HEK293 (cell line): ENCODE measurements at regions not wholly inside any gene's neighbourhood (a gene's known extent, or its start where the extent isn't known, plus 50 kb on each side); places are given as distances from the start of the nearest gene placed in this dataset.

Source experiments
- SETDB1 ChIP-seq: IDR thresholded peaks from one replicate; pipeline ENCODE4 v1.6.1; 2017; ENCODE audit warnings: mild to moderate bottlenecking, low read length, moderate library complexity, mixed read lengths; ENCODE audit not compliant: insufficient read length
- ZEB2 ChIP-seq: fragments of 450-650 bp; formaldehyde crosslinking; IDR thresholded peaks from 2 replicates; pipeline ENCODE4 v1.5.1; 2016; ENCODE audit warnings: missing biosample characterization, missing genetic modification characterization
- ZNF239 ChIP-seq: fragments of 450-650 bp; formaldehyde crosslinking; IDR thresholded peaks from 2 replicates; pipeline ENCODE4 v1.5.1; 2016; ENCODE audit warnings: missing biosample characterization, missing genetic modification characterization
- ZNF654 ChIP-seq: fragments of 450-650 bp; formaldehyde crosslinking; IDR thresholded peaks from 2 replicates; pipeline ENCODE4 v1.5.1; 2016; ENCODE audit warnings: low read depth, missing biosample characterization, missing genetic modification characterization
- TF ChIP-seq, protein P1 (sequence below): fragments of 450-650 bp; formaldehyde crosslinking; IDR thresholded peaks from 2 replicates; pipeline ENCODE4 v1.5.1; 2016; ENCODE audit warnings: missing biosample characterization, missing genetic modification characterization, low read depth
- TF ChIP-seq, protein P2 (sequence below): fragments of 450-650 bp; formaldehyde crosslinking; conservative IDR thresholded peaks from 2 replicates; pipeline ENCODE4 v1.5.1; 2016; ENCODE audit warnings: low read depth, missing biosample characterization, missing genetic modification characterization
- TF ChIP-seq, protein P3 (sequence below): fragments of 450-650 bp; formaldehyde crosslinking; IDR thresholded peaks from 2 replicates; pipeline ENCODE4 v1.5.1; 2016; ENCODE audit warnings: missing biosample characterization, missing genetic modification characterization, low read depth
- TF ChIP-seq, protein P4 (sequence below): fragments of 450-650 bp; formaldehyde crosslinking; IDR thresholded peaks from 2 replicates; pipeline ENCODE4 v1.5.1; 2016; ENCODE audit warnings: missing biosample characterization, missing genetic modification characterization
- TF ChIP-seq, protein P5 (sequence below): fragments of 450-650 bp; formaldehyde crosslinking; IDR thresholded peaks from 2 replicates; pipeline ENCODE4; 2016; ENCODE audit warnings: missing biosample characterization, missing genetic modification characterization
- TF ChIP-seq, protein P6 (sequence below): fragments of 450-650 bp; formaldehyde crosslinking; IDR thresholded peaks from 2 replicates; pipeline ENCODE4 v1.5.1; 2016; ENCODE audit warnings: missing biosample characterization, missing genetic modification characterization

DNA sequence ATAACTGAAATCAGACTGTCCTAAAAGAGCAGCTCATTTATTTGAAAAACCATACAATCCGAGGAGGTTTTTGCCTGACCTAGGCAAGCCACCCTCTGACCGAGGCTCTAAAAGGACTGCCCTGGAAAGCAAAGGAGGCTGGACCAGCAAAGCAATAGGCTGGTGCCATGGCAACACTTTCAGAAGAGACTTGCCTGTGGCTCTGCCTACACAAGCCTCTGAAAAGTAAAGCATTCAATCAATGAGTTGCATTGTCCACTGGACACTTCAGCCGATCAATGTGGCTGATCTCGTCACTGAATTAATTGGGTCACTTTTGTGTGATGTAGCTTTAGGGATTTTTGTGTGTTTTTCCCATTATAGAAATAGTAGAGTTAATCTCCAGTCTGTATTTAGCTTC lies 99.1 kb upstream of the SEMA6D start:
- no peak for TF ChIP-seq SETDB1
- TF ChIP-seq ZNF239 (tag by site-specific recombination): no peak
- TF ChIP-seq, protein P1, sequence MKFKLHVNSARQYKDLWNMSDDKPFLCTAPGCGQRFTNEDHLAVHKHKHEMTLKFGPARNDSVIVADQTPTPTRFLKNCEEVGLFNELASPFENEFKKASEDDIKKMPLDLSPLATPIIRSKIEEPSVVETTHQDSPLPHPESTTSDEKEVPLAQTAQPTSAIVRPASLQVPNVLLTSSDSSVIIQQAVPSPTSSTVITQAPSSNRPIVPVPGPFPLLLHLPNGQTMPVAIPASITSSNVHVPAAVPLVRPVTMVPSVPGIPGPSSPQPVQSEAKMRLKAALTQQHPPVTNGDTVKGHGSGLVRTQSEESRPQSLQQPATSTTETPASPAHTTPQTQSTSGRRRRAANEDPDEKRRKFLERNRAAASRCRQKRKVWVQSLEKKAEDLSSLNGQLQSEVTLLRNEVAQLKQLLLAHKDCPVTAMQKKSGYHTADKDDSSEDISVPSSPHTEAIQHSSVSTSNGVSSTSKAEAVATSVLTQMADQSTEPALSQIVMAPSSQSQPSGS: no peak
- TF ChIP-seq, protein P2, sequence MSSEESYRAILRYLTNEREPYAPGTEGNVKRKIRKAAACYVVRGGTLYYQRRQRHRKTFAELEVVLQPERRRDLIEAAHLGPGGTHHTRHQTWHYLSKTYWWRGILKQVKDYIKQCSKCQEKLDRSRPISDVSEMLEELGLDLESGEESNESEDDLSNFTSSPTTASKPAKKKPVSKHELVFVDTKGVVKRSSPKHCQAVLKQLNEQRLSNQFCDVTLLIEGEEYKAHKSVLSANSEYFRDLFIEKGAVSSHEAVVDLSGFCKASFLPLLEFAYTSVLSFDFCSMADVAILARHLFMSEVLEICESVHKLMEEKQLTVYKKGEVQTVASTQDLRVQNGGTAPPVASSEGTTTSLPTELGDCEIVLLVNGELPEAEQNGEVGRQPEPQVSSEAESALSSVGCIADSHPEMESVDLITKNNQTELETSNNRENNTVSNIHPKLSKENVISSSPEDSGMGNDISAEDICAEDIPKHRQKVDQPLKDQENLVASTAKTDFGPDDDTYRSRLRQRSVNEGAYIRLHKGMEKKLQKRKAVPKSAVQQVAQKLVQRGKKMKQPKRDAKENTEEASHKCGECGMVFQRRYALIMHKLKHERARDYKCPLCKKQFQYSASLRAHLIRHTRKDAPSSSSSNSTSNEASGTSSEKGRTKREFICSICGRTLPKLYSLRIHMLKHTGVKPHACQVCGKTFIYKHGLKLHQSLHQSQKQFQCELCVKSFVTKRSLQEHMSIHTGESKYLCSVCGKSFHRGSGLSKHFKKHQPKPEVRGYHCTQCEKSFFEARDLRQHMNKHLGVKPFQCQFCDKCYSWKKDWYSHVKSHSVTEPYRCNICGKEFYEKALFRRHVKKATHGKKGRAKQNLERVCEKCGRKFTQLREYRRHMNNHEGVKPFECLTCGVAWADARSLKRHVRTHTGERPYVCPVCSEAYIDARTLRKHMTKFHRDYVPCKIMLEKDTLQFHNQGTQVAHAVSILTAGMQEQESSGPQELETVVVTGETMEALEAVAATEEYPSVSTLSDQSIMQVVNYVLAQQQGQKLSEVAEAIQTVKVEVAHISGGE (tag by site-specific recombination): no peak
- TF ChIP-seq, protein P3, sequence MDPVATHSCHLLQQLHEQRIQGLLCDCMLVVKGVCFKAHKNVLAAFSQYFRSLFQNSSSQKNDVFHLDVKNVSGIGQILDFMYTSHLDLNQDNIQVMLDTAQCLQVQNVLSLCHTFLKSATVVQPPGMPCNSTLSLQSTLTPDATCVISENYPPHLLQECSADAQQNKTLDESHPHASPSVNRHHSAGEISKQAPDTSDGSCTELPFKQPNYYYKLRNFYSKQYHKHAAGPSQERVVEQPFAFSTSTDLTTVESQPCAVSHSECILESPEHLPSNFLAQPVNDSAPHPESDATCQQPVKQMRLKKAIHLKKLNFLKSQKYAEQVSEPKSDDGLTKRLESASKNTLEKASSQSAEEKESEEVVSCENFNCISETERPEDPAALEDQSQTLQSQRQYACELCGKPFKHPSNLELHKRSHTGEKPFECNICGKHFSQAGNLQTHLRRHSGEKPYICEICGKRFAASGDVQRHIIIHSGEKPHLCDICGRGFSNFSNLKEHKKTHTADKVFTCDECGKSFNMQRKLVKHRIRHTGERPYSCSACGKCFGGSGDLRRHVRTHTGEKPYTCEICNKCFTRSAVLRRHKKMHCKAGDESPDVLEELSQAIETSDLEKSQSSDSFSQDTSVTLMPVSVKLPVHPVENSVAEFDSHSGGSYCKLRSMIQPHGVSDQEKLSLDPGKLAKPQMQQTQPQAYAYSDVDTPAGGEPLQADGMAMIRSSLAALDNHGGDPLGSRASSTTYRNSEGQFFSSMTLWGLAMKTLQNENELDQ (tag by site-specific recombination): no peak
- no peak for TF ChIP-seq ZEB2 (tag by site-specific recombination)
- TF ChIP-seq, protein P4, sequence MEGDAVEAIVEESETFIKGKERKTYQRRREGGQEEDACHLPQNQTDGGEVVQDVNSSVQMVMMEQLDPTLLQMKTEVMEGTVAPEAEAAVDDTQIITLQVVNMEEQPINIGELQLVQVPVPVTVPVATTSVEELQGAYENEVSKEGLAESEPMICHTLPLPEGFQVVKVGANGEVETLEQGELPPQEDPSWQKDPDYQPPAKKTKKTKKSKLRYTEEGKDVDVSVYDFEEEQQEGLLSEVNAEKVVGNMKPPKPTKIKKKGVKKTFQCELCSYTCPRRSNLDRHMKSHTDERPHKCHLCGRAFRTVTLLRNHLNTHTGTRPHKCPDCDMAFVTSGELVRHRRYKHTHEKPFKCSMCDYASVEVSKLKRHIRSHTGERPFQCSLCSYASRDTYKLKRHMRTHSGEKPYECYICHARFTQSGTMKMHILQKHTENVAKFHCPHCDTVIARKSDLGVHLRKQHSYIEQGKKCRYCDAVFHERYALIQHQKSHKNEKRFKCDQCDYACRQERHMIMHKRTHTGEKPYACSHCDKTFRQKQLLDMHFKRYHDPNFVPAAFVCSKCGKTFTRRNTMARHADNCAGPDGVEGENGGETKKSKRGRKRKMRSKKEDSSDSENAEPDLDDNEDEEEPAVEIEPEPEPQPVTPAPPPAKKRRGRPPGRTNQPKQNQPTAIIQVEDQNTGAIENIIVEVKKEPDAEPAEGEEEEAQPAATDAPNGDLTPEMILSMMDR: no peak
- TF ChIP-seq, protein P5, sequence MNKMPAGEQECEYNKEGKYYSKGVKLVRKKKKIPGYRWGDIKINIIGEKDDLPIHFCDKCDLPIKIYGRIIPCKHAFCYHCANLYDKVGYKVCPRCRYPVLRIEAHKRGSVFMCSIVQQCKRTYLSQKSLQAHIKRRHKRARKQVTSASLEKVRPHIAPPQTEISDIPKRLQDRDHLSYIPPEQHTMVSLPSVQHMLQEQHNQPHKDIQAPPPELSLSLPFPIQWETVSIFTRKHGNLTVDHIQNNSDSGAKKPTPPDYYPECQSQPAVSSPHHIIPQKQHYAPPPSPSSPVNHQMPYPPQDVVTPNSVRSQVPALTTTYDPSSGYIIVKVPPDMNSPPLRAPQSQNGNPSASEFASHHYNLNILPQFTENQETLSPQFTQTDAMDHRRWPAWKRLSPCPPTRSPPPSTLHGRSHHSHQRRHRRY (tag by site-specific recombination): no peak
- TF ChIP-seq, protein P6, sequence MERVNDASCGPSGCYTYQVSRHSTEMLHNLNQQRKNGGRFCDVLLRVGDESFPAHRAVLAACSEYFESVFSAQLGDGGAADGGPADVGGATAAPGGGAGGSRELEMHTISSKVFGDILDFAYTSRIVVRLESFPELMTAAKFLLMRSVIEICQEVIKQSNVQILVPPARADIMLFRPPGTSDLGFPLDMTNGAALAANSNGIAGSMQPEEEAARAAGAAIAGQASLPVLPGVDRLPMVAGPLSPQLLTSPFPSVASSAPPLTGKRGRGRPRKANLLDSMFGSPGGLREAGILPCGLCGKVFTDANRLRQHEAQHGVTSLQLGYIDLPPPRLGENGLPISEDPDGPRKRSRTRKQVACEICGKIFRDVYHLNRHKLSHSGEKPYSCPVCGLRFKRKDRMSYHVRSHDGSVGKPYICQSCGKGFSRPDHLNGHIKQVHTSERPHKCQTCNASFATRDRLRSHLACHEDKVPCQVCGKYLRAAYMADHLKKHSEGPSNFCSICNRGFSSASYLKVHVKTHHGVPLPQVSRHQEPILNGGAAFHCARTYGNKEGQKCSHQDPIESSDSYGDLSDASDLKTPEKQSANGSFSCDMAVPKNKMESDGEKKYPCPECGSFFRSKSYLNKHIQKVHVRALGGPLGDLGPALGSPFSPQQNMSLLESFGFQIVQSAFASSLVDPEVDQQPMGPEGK (tag by site-specific recombination): no peak
- no peak for TF ChIP-seq ZNF654 (tag by site-specific recombination)
